H1 (cell line): ENCODE measurements at regions not wholly inside any gene's neighbourhood (a gene's known extent, or its start where the extent isn't known, plus 50 kb on each side); places are given as distances from the start of the nearest gene placed in this dataset.

Experiments used
- CTCF ChIA-PET: fragments of 300-600 bp; sonication (Branson Sonifier 250); formaldehyde crosslinking; loops from one replicate; lab custom pipeline; 2021; ENCODE audit not compliant: partially characterized antibody; lab: Charles Lee
- POLR2A ChIA-PET: fragments of 300-600 bp; sonication (Branson Sonifier 250); formaldehyde crosslinking; loops from one replicate; lab custom pipeline; 2021; ENCODE audit warnings: inconsistent platforms; ENCODE audit not compliant: partially characterized antibody; lab: Charles Lee
- DNase-seq, 2 experiments: peaks; one replicate each; pipeline versions ENCODE4 v3.0.0 to v3.0.0-alpha.2; 2010 to 2022; ENCODE audit warnings: low spot score in 2 of 2, low read depth in 1 of 2, mixed read lengths in 1 of 2
- FAIRE-seq: peaks from 2 replicates; lab custom pipeline; 2011; peaks lifted over from hg19 to GRCh38; lab: Jason Lieb, UNC
- H2AFZ ChIP-seq: 2 replicates; pipeline ENCODE4 v1.8.1; 2012; ENCODE audit warnings: low read length, inconsistent platforms
- H2AK5ac ChIP-seq: 2 replicates; pipeline ENCODE4 v1.6.1; 2013; ENCODE audit warnings: low read depth, low read length
- H2BK120ac ChIP-seq: replicated peaks from 2 replicates; pipeline ENCODE3; 2013; ENCODE audit warnings: low read depth, low read length, inconsistent platforms
- H2BK12ac ChIP-seq: 2 replicates; pipeline ENCODE4 v1.6.1; 2013; ENCODE audit warnings: low read depth, low read length
- H2BK15ac ChIP-seq: 2 replicates; pipeline ENCODE4 v1.6.1; 2013; ENCODE audit warnings: low read length
- H2BK20ac ChIP-seq: 2 replicates; pipeline ENCODE4 v1.6.1; 2013; ENCODE audit warnings: low read length
- H2BK5ac ChIP-seq: 2 replicates; pipeline ENCODE4 v1.6.1; 2013; ENCODE audit warnings: low read depth, low read length
- H3K14ac ChIP-seq: 2 replicates; pipeline ENCODE4 v1.6.1; 2013; ENCODE audit warnings: inconsistent platforms; ENCODE audit not compliant: insufficient read length
- H3K18ac ChIP-seq: 2 replicates; pipeline ENCODE4 v1.6.1; 2013; ENCODE audit warnings: low read length; ENCODE audit errors: extremely low read depth
- H3K23ac ChIP-seq: 2 replicates; pipeline ENCODE4 v1.6.1; 2013; ENCODE audit warnings: inconsistent platforms; ENCODE audit not compliant: insufficient read length
- H3K23me2 ChIP-seq: 2 replicates; pipeline ENCODE4 v1.6.1; 2013; ENCODE audit warnings: low read depth, low read length
- H3K27ac ChIP-seq: 2 replicates; pipeline ENCODE4 v1.6.1; 2011; ENCODE audit warnings: low read depth, low read length, inconsistent platforms
- H3K27me3 ChIP-seq, 4 experiments: replicated peaks in 1 of 4; 1 replicate in 1 of 4; 2 replicates in 3 of 4; pipeline versions ENCODE4 v1.6.1 to v1.8.1; 2011 to 2013; ENCODE audit warnings: low read length in 3 of 4, mild to moderate bottlenecking in 3 of 4, inconsistent platforms in 2 of 4, mixed read lengths in 2 of 4, moderate library complexity in 1 of 4; ENCODE audit not compliant: control insufficient read depth in 3 of 4, insufficient read depth in 3 of 4; ENCODE audit errors: extremely low read depth in 1 of 4
- H3K36me3 ChIP-seq, 4 experiments: 2 replicates each; pipeline versions ENCODE4 v1.6.1 to v1.8.1; 2011 to 2013; ENCODE audit warnings: mild to moderate bottlenecking in 4 of 4, low read length in 3 of 4, moderate library complexity in 2 of 4, control low read depth in 1 of 4, inconsistent platforms in 1 of 4; ENCODE audit not compliant: insufficient read depth in 4 of 4, control insufficient read depth in 2 of 4
- H3K4ac ChIP-seq: replicated peaks from 2 replicates; pipeline ENCODE3; 2013; ENCODE audit warnings: low read length, low read depth, mixed read lengths, inconsistent platforms; ENCODE audit not compliant: insufficient read length
- H3K4me1 ChIP-seq, 4 experiments: replicated peaks in 1 of 4; 1 replicate in 1 of 4; 2 replicates in 3 of 4; pipeline versions ENCODE4 v1.6.1 to v1.8.1; 2011 to 2013; ENCODE audit warnings: low read length in 3 of 4, inconsistent platforms in 2 of 4, mixed read lengths in 1 of 4; ENCODE audit not compliant: insufficient read depth in 4 of 4, control insufficient read depth in 3 of 4
- H3K4me2 ChIP-seq, 2 experiments: 2 replicates each; pipeline versions ENCODE4 v1.6.1 to v1.8.1; 2011 to 2013; ENCODE audit warnings: low read depth in 2 of 2, low read length in 2 of 2, control low read depth in 1 of 2, inconsistent platforms in 1 of 2, mild to moderate bottlenecking in 1 of 2; ENCODE audit not compliant: insufficient read depth in 1 of 2
- H3K4me3 ChIP-seq, 4 experiments: fragments of 200-600, 300-600 bp in 1 of 4; sonication (generic), shearing (Covaris generic), sonication (Bioruptor Twin) in 1 of 4; 2 replicates each; pipeline versions ENCODE4 v1.5.1 to v1.8.1; 2011 to 2016; ENCODE audit warnings: low read length in 4 of 4, low read depth in 3 of 4, control low read depth in 2 of 4, inconsistent platforms in 2 of 4, mild to moderate bottlenecking in 2 of 4, mixed read lengths in 1 of 4, moderate library complexity in 1 of 4; ENCODE audit not compliant: insufficient read depth in 2 of 4; ENCODE audit errors: extremely low read depth in 1 of 4
- H3K56ac ChIP-seq: replicated peaks from 2 replicates; pipeline ENCODE3; 2013; ENCODE audit warnings: low read depth, mild to moderate bottlenecking, mixed read lengths, low read length, inconsistent platforms; ENCODE audit not compliant: insufficient read length
- H3K79me1 ChIP-seq: 2 replicates; pipeline ENCODE4 v1.6.1; 2013; ENCODE audit warnings: low read depth, low read length, control low read depth
- H3K79me2 ChIP-seq, 2 experiments: 2 replicates each; pipeline versions ENCODE4 v1.6.1 to v1.8.1; 2012 to 2013; ENCODE audit warnings: low read length in 2 of 2, mild to moderate bottlenecking in 2 of 2, inconsistent platforms in 1 of 2; ENCODE audit not compliant: insufficient read depth in 2 of 2, control insufficient read depth in 1 of 2
- H3K9ac ChIP-seq, 4 experiments: replicated peaks in 1 of 4; 1 replicate in 1 of 4; 2 replicates in 3 of 4; pipeline versions ENCODE4 v1.6.1 to v1.8.1; 2011 to 2013; ENCODE audit warnings: low read depth in 3 of 4, low read length in 3 of 4, control low read depth in 2 of 4, mild to moderate bottlenecking in 2 of 4, moderate library complexity in 2 of 4, inconsistent platforms in 1 of 4; ENCODE audit errors: extremely low read depth in 1 of 4
- H3K9me3 ChIP-seq, 2 experiments: 2 replicates each; pipeline versions ENCODE4 v1.6.1 to v1.8.1; 2012 to 2013; ENCODE audit warnings: mild to moderate bottlenecking in 2 of 2, moderate library complexity in 2 of 2, control low read depth in 1 of 2, inconsistent platforms in 1 of 2, low read depth in 1 of 2, low read length in 1 of 2, mixed read lengths in 1 of 2; ENCODE audit not compliant: insufficient read depth in 2 of 2
- H4K20me1 ChIP-seq, 2 experiments: replicated peaks in 1 of 2; 2 replicates each; pipeline versions ENCODE3 to v1.8.1; 2011 to 2013; ENCODE audit warnings: inconsistent platforms in 2 of 2, low read length in 2 of 2, mild to moderate bottlenecking in 1 of 2; ENCODE audit not compliant: insufficient read depth in 2 of 2, control insufficient read depth in 1 of 2
- H4K5ac ChIP-seq: 2 replicates; pipeline ENCODE4 v1.6.1; 2013; ENCODE audit warnings: low read length, low read depth, mixed read lengths, inconsistent platforms; ENCODE audit not compliant: insufficient read length
- H4K8ac ChIP-seq: 2 replicates; pipeline ENCODE4 v1.8.0; 2013; ENCODE audit warnings: mild to moderate bottlenecking, moderate library complexity, low read length, inconsistent platforms; ENCODE audit not compliant: insufficient read depth; ENCODE audit errors: extremely low read depth
- H4K91ac ChIP-seq: replicated peaks from 2 replicates; pipeline ENCODE3; 2013; ENCODE audit warnings: low read length, mixed read lengths, inconsistent platforms; ENCODE audit not compliant: insufficient read length
- CTBP2 ChIP-seq: IDR thresholded peaks from 2 replicates; pipeline ENCODE4 v1.7.0; 2011; ENCODE audit warnings: borderline replicate concordance, mild to moderate bottlenecking, moderate library complexity, mixed read lengths, low read length; ENCODE audit not compliant: insufficient read depth, insufficient read length
- GABPA ChIP-seq: IDR thresholded peaks from 2 replicates; pipeline ENCODE4 v1.6.1; 2011; ENCODE audit warnings: mild to moderate bottlenecking, low read length, moderate library complexity, borderline replicate concordance; ENCODE audit not compliant: insufficient read depth
- WGBS, 2 experiments: shearing (Covaris generic) in 1 of 2; methylation state at CpG; one replicate each; pipeline versions ENCODE4 v1.1.6 to v1.1.7; 2013 to 2015; ENCODE audit warnings: low lambda C conversion rate in 2 of 2, mixed read lengths in 2 of 2, inconsistent platforms in 1 of 2, low coverage in 1 of 2, missing lambda C conversion rate in 1 of 2; ENCODE audit not compliant: insufficient replicate concordance in 2 of 2, insufficient coverage in 1 of 2, insufficient read length in 1 of 2; ENCODE audit errors: extremely low coverage in 1 of 2, missing lambda C conversion rate in 1 of 2; 5-methylcytosine and 5-hydroxymethylcytosine counted together

DNA sequence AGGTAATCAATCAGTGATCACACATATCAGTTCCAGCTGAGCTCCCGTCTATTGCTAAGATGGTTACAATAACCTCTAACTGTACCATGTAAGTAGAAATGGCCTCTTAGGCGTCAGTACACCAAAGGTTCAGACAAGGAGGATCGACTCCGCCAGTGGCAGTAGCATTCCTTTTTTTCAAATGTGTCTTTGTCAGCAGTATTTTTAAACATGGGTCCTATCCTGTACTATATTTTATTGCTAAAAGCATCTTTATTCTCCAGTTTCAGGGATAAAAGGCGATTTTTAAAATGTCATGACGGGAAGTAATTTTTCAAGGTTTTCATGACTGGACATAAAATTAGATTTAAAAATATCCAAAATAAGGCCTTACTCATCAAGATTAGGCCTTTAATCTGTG, 64.8 kb upstream of the TBCA start:
- H2AK5ac ChIP-seq, result no peak overlapping the region
- H3K9ac ChIP-seq, result no peak overlapping the region
- no peak overlapping the region for H3K23ac ChIP-seq
- H2BK12ac ChIP-seq, result no peak overlapping the region
- no peak overlapping the region for H4K5ac ChIP-seq
- TF ChIP-seq GABPA (no peak), CTBP2 (no peak)
- H4K8ac ChIP-seq, result no peak overlapping the region
- H3K27ac ChIP-seq, result no peak overlapping the region
- H3K9me3 ChIP-seq, result no peaks in the 10 kb centered on the region
- no peak overlapping the region for H3K14ac ChIP-seq
- H4K91ac ChIP-seq, result no peak overlapping the region
- no peak overlapping the region for H2BK15ac ChIP-seq
- peaks cover 5 to 12% of the 10 kb centered on the region in 2 experiments for H4K20me1 ChIP-seq
- H3K36me3 ChIP-seq, result no peaks in the 10 kb centered on the region
- no peaks in the 10 kb centered on the region for H3K79me1 ChIP-seq
- no peaks in the 10 kb centered on the region for H3K23me2 ChIP-seq
- H3K4me1 ChIP-seq, result peaks cover 0 to 9% (median 5%) of the 10 kb centered on the region in 4 experiments; a peak in 5 of 7 replicates
- no peak overlapping the region for H3K4me3 ChIP-seq
- DNase-seq (no peak), FAIRE-seq (no peak)
- peaks cover 35 to 56% (median 52%) of the 10 kb centered on the region in 4 experiments for H3K27me3 ChIP-seq
- H2AFZ ChIP-seq, result no peak overlapping the region
- H2BK120ac ChIP-seq, result no peak overlapping the region
- no peak overlapping the region for H3K4me2 ChIP-seq
- H2BK5ac ChIP-seq, result no peak overlapping the region
- H3K56ac ChIP-seq, result no peak overlapping the region
- WGBS, 2 experiments, result 90% methylated on average over 6 of the region's 6 CpGs; no CpG with 5 or more reads in 1 of the 2 experiments
- H3K79me2 ChIP-seq, result no peaks in the 10 kb centered on the region
- no peak overlapping the region for H3K4ac ChIP-seq
- ChIA-PET CTCF (interaction anchor here (0.9 to 1.4 kb wide), 2 partner anchors 13 to 15 kb away, joined by 3 to 4 read pairs; no protein-coding TSS in a partner anchor), POLR2A (no interaction called here)
- no peak overlapping the region for H3K18ac ChIP-seq
- no peak overlapping the region for H2BK20ac ChIP-seq
